OCI-LY3 (cell line): ENCODE measurements at regions not wholly inside any gene's neighbourhood (a gene's known extent, or its start where the extent isn't known, plus 50 kb on each side); places are given as distances from the start of the nearest gene placed in this dataset.

Experiments used
- H2AFZ ChIP-seq: fragments of 200-600, 300-600 bp; shearing (Covaris generic); 2 replicates; pipeline ENCODE4 v1.6.0; 2014; ENCODE audit warnings: antibody characterized with exemption, low read depth, low read length
- H3K27ac ChIP-seq: fragments of 200-600, 300-600 bp; sonication (generic); 2 replicates; pipeline ENCODE4 v1.5.1; 2014; ENCODE audit warnings: mild to moderate bottlenecking, low read length, moderate library complexity, mixed read lengths
- H3K27me3 ChIP-seq: fragments of 200-600, 300-600 bp; sonication (generic); 2 replicates; pipeline ENCODE4 v1.6.1; 2014; ENCODE audit warnings: low read depth, low read length, mixed read lengths
- H3K36me3 ChIP-seq: fragments of 200-600, 300-600 bp; sonication (generic); replicated peaks from 2 replicates; pipeline ENCODE3; 2014; ENCODE audit warnings: low read depth, low read length, mixed read lengths
- H3K4me1 ChIP-seq: fragments of 300-600, 200-600 bp; sonication (generic); 2 replicates; pipeline ENCODE4 v1.6.1; 2014; ENCODE audit warnings: low read length, mixed read lengths
- H3K4me2 ChIP-seq: fragments of 200-600, 300-600 bp; sonication (generic); 2 replicates; pipeline ENCODE4 v1.6.1; 2014; ENCODE audit warnings: low read length, mixed read lengths
- H3K4me3 ChIP-seq: fragments of 300-600, 200-600 bp; sonication (generic); 2 replicates; pipeline ENCODE4 v1.5.1; 2014; ENCODE audit warnings: antibody characterized with exemption, mild to moderate bottlenecking, low read length, moderate library complexity
- H3K79me2 ChIP-seq: fragments of 300-600, 200-600 bp; shearing (Covaris generic); 2 replicates; pipeline ENCODE4 v1.6.1; 2014; ENCODE audit warnings: mild to moderate bottlenecking, low read length, mixed read lengths
- H3K9ac ChIP-seq: fragments of 300-600, 200-600 bp; shearing (Covaris generic); 2 replicates; pipeline ENCODE4 v1.6.0; 2014; ENCODE audit warnings: mild to moderate bottlenecking, low read length, moderate library complexity
- H3K9me3 ChIP-seq: fragments of 200-600, 300-600 bp; shearing (Covaris generic); 2 replicates; pipeline ENCODE4 v1.6.1; 2014; ENCODE audit warnings: low read length, mixed read lengths; ENCODE audit not compliant: insufficient read depth
- H4K20me1 ChIP-seq: fragments of 200-600, 300-600 bp; sonication (generic); 2 replicates; pipeline ENCODE4 v1.6.1; 2016; ENCODE audit warnings: low read length, mixed read lengths; ENCODE audit not compliant: insufficient read depth
- EZH2phosphoT487 ChIP-seq: fragments of 200-600 bp; shearing (Covaris generic); IDR thresholded peaks from 2 replicates; pipeline ENCODE4 v1.6.1; 2018; ENCODE audit warnings: antibody characterized with exemption, mixed run types, low read depth
- TF ChIP-seq, protein P1 (sequence below): fragments of 200-600, 300-600 bp; sonication (generic); IDR thresholded peaks from 2 replicates; pipeline ENCODE4 v1.5.1; 2014; ENCODE audit warnings: antibody characterized with exemption, low read length, low read depth

DNA sequence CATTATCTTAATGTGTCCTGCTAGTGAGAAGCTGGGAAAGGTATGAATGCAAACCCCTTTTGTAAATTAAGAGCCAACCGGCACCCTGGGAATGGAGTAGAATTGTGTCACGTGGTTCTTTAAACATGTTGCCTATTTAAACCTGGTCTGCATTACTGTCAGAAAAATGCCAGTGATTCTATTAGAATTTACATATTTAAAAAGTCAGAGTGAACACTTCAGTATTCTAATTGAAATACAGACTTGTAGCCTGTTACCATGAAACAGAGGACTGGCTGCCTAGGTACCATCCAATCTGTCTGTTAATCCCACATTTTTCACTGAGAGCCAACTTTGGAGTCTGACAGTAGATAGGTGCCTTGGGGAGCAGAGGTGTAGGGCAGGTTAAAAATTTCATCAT, 652.3 kb upstream of the ARGLU1 start:
- no peak overlapping the region for H3K4me2 ChIP-seq
- no peaks in the 10 kb centered on the region for H3K4me1 ChIP-seq
- H3K27ac ChIP-seq: no peak overlapping the region
- H3K4me3 ChIP-seq: no peak overlapping the region
- no peaks in the 10 kb centered on the region for H3K27me3 ChIP-seq
- H3K9ac ChIP-seq: no peak overlapping the region
- H3K36me3 ChIP-seq: no peaks in the 10 kb centered on the region
- H2AFZ ChIP-seq: no peak overlapping the region
- H3K79me2 ChIP-seq: no peaks in the 10 kb centered on the region
- H4K20me1 ChIP-seq: no peaks in the 10 kb centered on the region
- TF ChIP-seq, protein P1, sequence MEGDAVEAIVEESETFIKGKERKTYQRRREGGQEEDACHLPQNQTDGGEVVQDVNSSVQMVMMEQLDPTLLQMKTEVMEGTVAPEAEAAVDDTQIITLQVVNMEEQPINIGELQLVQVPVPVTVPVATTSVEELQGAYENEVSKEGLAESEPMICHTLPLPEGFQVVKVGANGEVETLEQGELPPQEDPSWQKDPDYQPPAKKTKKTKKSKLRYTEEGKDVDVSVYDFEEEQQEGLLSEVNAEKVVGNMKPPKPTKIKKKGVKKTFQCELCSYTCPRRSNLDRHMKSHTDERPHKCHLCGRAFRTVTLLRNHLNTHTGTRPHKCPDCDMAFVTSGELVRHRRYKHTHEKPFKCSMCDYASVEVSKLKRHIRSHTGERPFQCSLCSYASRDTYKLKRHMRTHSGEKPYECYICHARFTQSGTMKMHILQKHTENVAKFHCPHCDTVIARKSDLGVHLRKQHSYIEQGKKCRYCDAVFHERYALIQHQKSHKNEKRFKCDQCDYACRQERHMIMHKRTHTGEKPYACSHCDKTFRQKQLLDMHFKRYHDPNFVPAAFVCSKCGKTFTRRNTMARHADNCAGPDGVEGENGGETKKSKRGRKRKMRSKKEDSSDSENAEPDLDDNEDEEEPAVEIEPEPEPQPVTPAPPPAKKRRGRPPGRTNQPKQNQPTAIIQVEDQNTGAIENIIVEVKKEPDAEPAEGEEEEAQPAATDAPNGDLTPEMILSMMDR: no peak
- TF ChIP-seq EZH2phosphoT487: no peak
- no peaks in the 10 kb centered on the region for H3K9me3 ChIP-seq

DNA sequence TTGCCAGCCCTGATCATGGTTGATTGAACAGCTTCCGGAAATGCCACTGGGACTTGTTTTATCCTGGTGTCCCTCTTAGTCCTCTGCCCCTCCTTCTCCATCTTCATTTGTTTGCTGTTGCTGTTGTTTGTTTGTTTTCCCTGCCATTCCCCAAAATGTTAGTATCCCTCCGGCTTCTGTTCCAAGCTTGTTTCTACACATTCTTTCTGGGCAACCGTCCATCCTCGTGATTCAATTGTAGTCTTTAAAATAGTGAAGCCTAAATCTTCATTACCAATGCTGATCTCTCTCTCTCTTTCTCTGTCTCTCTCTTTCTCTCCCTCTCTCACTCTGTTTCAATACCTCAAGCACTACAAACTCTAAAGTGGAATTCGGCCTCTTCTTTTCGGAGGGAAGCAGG, 649.3 kb upstream of the ARGLU1 start:
- TF ChIP-seq, protein P1: no peak
- Histone ChIP-seq H2AFZ (no peak overlapping the region), H3K27me3 (no peaks in the 10 kb centered on the region), H4K20me1 (no peaks in the 10 kb centered on the region), H3K9me3 (no peaks in the 10 kb centered on the region), H3K9ac (no peak overlapping the region), H3K36me3 (no peaks in the 10 kb centered on the region), H3K27ac (no peak overlapping the region), H3K4me2 (no peak overlapping the region), H3K79me2 (no peaks in the 10 kb centered on the region), H3K4me3 (no peak overlapping the region), H3K4me1 (no peaks in the 10 kb centered on the region)

DNA sequence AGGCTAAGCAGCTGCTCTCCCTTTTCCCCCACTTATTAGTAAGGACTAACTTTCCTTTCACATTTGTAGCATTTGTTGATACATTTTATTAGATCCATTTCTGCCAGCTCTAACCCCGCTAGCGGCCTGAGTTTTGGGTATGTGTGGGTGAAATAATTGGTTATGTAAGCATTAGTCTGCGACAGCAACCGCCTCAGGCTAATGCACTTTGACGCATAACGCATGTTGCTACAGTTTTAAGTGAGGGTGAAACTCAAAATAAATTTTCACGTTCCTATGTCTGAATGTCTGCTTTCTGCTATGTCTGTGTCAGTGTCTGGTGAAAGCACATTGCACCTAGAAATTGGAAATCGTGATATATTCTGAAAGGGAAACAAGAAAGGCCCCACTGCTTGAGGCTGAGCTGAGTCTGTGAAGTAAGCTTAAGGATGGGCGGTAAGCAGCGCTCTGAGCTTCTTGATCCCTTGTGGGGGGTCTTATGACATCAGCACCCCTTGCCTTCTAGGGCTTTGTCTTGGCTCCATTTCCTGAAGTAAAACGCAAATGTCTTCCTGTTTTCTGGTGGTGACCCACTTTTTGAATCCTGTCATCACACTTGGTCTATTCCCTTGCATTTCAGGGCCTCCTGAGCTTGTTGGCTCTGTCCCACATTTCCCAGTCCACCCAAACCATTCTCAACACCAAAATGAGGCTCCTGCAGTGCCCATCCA, 648.3 kb upstream of the ARGLU1 start:
- no peaks in the 10 kb centered on the region for H4K20me1 ChIP-seq
- 0 out of 2 replicates have a peak, but pooled peaks cover 2% of the 10 kb centered on the region for H3K4me1 ChIP-seq
- no peak overlapping the region for H2AFZ ChIP-seq
- TF ChIP-seq EZH2phosphoT487: no peak
- TF ChIP-seq, protein P1: no peak
- H3K27me3 ChIP-seq: no peaks in the 10 kb centered on the region
- no peak overlapping the region for H3K4me3 ChIP-seq
- no peaks in the 10 kb centered on the region for H3K36me3 ChIP-seq
- H3K9ac ChIP-seq: no peak overlapping the region
- no peaks in the 10 kb centered on the region for H3K9me3 ChIP-seq
- H3K27ac ChIP-seq: no peak overlapping the region
- no peaks in the 10 kb centered on the region for H3K79me2 ChIP-seq
- no peak overlapping the region for H3K4me2 ChIP-seq

DNA sequence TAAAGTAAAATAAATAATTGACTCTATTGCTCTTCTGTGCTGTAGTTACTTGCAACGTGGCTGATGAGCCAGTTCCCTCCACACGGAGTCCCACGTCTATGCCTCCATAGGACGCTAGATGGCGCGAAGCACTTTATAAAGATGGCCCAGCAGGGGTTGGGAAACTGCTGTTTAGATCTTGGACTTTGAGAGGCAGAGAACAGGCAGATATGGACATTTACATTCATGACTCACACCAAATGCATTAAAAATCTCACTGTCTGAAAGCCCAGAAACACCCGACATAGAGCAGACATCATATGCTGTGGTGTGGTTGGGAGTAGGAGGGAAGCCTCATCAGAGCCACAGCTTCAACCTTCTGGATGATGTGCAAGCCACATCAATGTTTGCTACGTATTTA, 643.1 kb upstream of the ARGLU1 start:
- Histone ChIP-seq H3K36me3 (no peaks in the 10 kb centered on the region), H3K27ac (no peak overlapping the region), H3K27me3 (peaks cover 10% of the 10 kb centered on the region), H3K4me1 (0 out of 2 replicates have a peak, but pooled peaks cover 3% of the 10 kb centered on the region), H3K4me3 (no peak overlapping the region), H3K79me2 (no peaks in the 10 kb centered on the region), H3K9me3 (no peaks in the 10 kb centered on the region), H4K20me1 (no peaks in the 10 kb centered on the region), H2AFZ (no peak overlapping the region), H3K9ac (no peak overlapping the region), H3K4me2 (peak overlapping the region; percentile 23)
- TF ChIP-seq, protein P1: peak; percentile 97
- TF ChIP-seq EZH2phosphoT487: no peak
